Astrocyte of the hippocampus (primary cell): ENCODE measurements at regions not wholly inside any gene's neighbourhood (a gene's known extent, or its start where the extent isn't known, plus 50 kb on each side); places are given as distances from the start of the nearest gene placed in this dataset.
A peak's percentile ranks its signal among the peaks of the same experiment; 100 is the strongest.

Source experiments
- DNase-seq: peaks from one replicate; pipeline ENCODE4 v3.0.0; 2011; ENCODE audit warnings: low read depth, low spot score

- peak; percentile 49 for DNase-seq
Measured at GRCh38 chr6:45741437-45742171, 274.1 kb downstream of the CLIC5 start.

GRCh38 chr6:45739058-45739457 lies 276.6 kb downstream of the CLIC5 start:
- DNase-seq, result no peak

GRCh38 chr6:45738057-45738455 lies 277.6 kb downstream of the CLIC5 start:
- no peak for DNase-seq

GRCh38 chr6:45737331-45738056 lies 278.2 kb downstream of the CLIC5 start:
- DNase-seq, result no peak

GRCh38 chr6:45736134-45736533 lies 279.5 kb downstream of the CLIC5 start:
- no peak for DNase-seq

- no peak for DNase-seq
Measured at GRCh38 chr6:45732731-45733130, 282.9 kb downstream of the CLIC5 start.

GRCh38 chr6:45730232-45730631 lies 285.4 kb downstream of the CLIC5 start:
- DNase-seq, result no peak

- DNase-seq, result peak; percentile 36
Measured at GRCh38 chr6:45728674-45729073, 287.0 kb downstream of the CLIC5 start.

GRCh38 chr6:45727819-45728449 lies 287.7 kb downstream of the CLIC5 start:
- DNase-seq, result no peak

GRCh38 chr6:45727228-45727627 lies 288.4 kb downstream of the CLIC5 start:
- DNase-seq, result no peak

GRCh38 chr6:45726444-45726843 lies 289.2 kb downstream of the CLIC5 start:
- no peak for DNase-seq

GRCh38 chr6:45724511-45724910 lies 291.1 kb downstream of the CLIC5 start:
- DNase-seq, result peak; percentile 75

- no peak for DNase-seq
Measured at GRCh38 chr6:45724027-45724426, 291.6 kb downstream of the CLIC5 start.

- DNase-seq, result no peak
Measured at GRCh38 chr6:45722876-45723275, 292.8 kb downstream of the CLIC5 start.

GRCh38 chr6:45721665-45722064 lies 294.0 kb downstream of the CLIC5 start:
- no peak for DNase-seq

GRCh38 chr6:45718871-45719270 lies 296.8 kb downstream of the CLIC5 start:
- DNase-seq, result peak; percentile 49

GRCh38 chr6:45718131-45718530 lies 297.5 kb downstream of the CLIC5 start:
- no peak for DNase-seq

- no peak for DNase-seq
Measured at GRCh38 chr6:45717715-45718114, 297.9 kb downstream of the CLIC5 start.

GRCh38 chr6:45717027-45717426 lies 298.6 kb downstream of the CLIC5 start:
- DNase-seq, result no peak

- DNase-seq, result no peak
Measured at GRCh38 chr6:45715508-45715803, 300.2 kb downstream of the CLIC5 start.

- DNase-seq, result peak; percentile 94
Measured at GRCh38 chr6:45714741-45715507, 300.7 kb downstream of the CLIC5 start.
